ENCODE measurements at regions not wholly inside any gene's neighbourhood (a gene's known extent, or its start where the extent isn't known, plus 50 kb on each side); places are given as distances from the start of the nearest gene placed in this dataset.

DNA sequence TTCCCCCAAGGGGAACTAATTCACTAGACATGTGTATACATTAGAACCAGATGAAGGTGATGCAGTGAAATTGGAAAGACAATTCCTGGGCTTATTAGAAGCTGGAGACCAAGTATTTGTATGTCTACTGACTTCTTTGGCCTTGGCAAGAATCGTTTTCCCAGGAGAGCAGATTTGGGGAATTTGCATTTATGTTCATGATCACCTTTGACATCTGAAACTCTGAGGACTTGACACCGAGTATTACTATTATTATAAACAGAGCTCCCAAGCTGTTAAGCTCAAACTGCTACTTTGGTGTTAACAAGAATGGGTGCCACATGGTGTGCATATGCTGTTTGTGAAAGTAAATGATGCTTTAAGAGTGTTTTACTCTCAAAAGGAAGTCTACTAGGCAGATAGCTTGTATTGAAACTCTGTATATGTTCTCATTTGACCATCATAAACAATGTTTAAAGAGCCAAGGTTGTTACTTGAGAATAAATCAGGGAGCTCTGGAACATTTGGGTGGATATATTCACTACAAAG is 519.8 kb upstream of the GOLIM4 start:
- FAIRE-seq (no peak), DNase-seq (ENCODE audit: low spot score) (no peak), ATAC-seq (no peak)
- Histone ChIP-seq H3K4me3 (replicated peaks in 1 of 3; ENCODE audit: insufficient read depth in 1 of 3, low read depth in 2 of 3, low read length in 3 of 3) (no peak overlapping the region), H3K9ac (ENCODE audit: insufficient read depth, low read depth, low read length) (no peak overlapping the region), H3K36me3 (replicated peaks in 1 of 2; ENCODE audit: control insufficient read depth in 1 of 2, insufficient read depth in 2 of 2, low read length in 2 of 2) (no peaks in the 10 kb centered on the region), H4K20me1 (ENCODE audit: insufficient read depth, low read length) (no peaks in the 10 kb centered on the region), H3K79me2 (ENCODE audit: insufficient read depth, low read length) (no peaks in the 10 kb centered on the region), H3K4me1 (ENCODE audit: insufficient read depth, low read length) (no peaks in the 10 kb centered on the region), H3K27me3 (ENCODE audit: control insufficient read depth in 1 of 2, insufficient read depth in 2 of 2, low read length in 2 of 2) (no peaks in the 10 kb centered on the region), H3K4me2 (ENCODE audit: low read depth, low read length) (no peak overlapping the region), H2AFZ (ENCODE audit: low read length) (no peak overlapping the region), H3K9me3 (ENCODE audit: low read length) (no peaks in the 10 kb centered on the region), H3K27ac (ENCODE audit: extremely low read length, insufficient read depth, low read length) (no peak overlapping the region)
- ChIA-PET POLR2A (no interaction called here), CTCF (ENCODE audit: low intra/inter-chr PET ratio, low total read pairs) (no interaction called here)
- in situ Hi-C loops (cut with HindIII; ENCODE audit: extremely low pct_ligation_motif_present, low pct_unique_long_range_greater_than_20kb) (loop anchor here (5.0 to 10.0 kb wide), 2 partner anchors 103 to 401 kb away; no protein-coding TSS in a partner anchor), intact Hi-C loops (cut with micrococcal nuclease; ENCODE audit: unreplicated experiment) (no loop called here)
- BruUV-seq (replicated peaks): no TSS peak
- 0% methylated on average over 2 of the region's 2 CpGs for WGBS (ENCODE audit: low lambda C conversion rate)
- TF ChIP-seq, protein P1, sequence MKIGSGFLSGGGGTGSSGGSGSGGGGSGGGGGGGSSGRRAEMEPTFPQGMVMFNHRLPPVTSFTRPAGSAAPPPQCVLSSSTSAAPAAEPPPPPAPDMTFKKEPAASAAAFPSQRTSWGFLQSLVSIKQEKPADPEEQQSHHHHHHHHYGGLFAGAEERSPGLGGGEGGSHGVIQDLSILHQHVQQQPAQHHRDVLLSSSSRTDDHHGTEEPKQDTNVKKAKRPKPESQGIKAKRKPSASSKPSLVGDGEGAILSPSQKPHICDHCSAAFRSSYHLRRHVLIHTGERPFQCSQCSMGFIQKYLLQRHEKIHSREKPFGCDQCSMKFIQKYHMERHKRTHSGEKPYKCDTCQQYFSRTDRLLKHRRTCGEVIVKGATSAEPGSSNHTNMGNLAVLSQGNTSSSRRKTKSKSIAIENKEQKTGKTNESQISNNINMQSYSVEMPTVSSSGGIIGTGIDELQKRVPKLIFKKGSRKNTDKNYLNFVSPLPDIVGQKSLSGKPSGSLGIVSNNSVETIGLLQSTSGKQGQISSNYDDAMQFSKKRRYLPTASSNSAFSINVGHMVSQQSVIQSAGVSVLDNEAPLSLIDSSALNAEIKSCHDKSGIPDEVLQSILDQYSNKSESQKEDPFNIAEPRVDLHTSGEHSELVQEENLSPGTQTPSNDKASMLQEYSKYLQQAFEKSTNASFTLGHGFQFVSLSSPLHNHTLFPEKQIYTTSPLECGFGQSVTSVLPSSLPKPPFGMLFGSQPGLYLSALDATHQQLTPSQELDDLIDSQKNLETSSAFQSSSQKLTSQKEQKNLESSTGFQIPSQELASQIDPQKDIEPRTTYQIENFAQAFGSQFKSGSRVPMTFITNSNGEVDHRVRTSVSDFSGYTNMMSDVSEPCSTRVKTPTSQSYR (CRISPR knock-in tag; IDR thresholded peaks at IDR 0.05; ENCODE audit: borderline replicate concordance): no peak
- TF ChIP-seq, protein P2, sequence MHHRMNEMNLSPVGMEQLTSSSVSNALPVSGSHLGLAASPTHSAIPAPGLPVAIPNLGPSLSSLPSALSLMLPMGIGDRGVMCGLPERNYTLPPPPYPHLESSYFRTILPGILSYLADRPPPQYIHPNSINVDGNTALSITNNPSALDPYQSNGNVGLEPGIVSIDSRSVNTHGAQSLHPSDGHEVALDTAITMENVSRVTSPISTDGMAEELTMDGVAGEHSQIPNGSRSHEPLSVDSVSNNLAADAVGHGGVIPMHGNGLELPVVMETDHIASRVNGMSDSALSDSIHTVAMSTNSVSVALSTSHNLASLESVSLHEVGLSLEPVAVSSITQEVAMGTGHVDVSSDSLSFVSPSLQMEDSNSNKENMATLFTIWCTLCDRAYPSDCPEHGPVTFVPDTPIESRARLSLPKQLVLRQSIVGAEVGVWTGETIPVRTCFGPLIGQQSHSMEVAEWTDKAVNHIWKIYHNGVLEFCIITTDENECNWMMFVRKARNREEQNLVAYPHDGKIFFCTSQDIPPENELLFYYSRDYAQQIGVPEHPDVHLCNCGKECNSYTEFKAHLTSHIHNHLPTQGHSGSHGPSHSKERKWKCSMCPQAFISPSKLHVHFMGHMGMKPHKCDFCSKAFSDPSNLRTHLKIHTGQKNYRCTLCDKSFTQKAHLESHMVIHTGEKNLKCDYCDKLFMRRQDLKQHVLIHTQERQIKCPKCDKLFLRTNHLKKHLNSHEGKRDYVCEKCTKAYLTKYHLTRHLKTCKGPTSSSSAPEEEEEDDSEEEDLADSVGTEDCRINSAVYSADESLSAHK (CRISPR knock-in tag; IDR thresholded peaks at IDR 0.05; ENCODE audit: borderline replicate concordance): no peak
- TF ChIP-seq PITX1 (CRISPR knock-in tag; IDR thresholded peaks at IDR 0.05): no peak
- TF ChIP-seq ZNF564 (CRISPR knock-in tag; IDR thresholded peaks at IDR 0.05): no peak
- no peak for TF ChIP-seq ZNF350 (CRISPR knock-in tag; IDR thresholded peaks at IDR 0.05; ENCODE audit: borderline replicate concordance, low read depth)
- TF ChIP-seq, protein P3, sequence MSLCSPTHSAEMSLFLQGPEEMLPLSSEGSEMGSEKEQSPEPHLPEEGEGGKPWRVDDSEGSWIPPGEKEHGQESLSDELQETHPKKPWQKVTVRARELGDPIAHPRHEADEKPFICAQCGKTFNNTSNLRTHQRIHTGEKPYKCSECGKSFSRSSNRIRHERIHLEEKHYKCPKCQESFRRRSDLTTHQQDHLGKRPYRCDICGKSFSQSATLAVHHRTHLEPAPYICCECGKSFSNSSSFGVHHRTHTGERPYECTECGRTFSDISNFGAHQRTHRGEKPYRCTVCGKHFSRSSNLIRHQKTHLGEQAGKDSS (CRISPR knock-in tag; IDR thresholded peaks at IDR 0.05; ENCODE audit: borderline replicate concordance, low read depth): no peak
- TF ChIP-seq ZNF12 (CRISPR knock-in tag; IDR thresholded peaks at IDR 0.05): no peak
- TF ChIP-seq, protein P4, sequence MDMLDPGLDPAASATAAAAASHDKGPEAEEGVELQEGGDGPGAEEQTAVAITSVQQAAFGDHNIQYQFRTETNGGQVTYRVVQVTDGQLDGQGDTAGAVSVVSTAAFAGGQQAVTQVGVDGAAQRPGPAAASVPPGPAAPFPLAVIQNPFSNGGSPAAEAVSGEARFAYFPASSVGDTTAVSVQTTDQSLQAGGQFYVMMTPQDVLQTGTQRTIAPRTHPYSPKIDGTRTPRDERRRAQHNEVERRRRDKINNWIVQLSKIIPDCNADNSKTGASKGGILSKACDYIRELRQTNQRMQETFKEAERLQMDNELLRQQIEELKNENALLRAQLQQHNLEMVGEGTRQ (IDR thresholded peaks at IDR 0.05; ENCODE audit: low read depth, low read length): no peak
- TF ChIP-seq, protein P4 (CRISPR knock-in tag; IDR thresholded peaks at IDR 0.05; ENCODE audit: borderline replicate concordance): no peak
- no peak for TF ChIP-seq MIER2 (CRISPR knock-in tag; IDR thresholded peaks at IDR 0.05)
- no peak for TF ChIP-seq HOXD1 (CRISPR knock-in tag; IDR thresholded peaks at IDR 0.05)
- TF ChIP-seq ATAD3A (CRISPR knock-in tag; IDR thresholded peaks at IDR 0.05): no peak
- TF ChIP-seq ZNF354B (CRISPR knock-in tag; IDR thresholded peaks at IDR 0.05): no peak
- no peak for TF ChIP-seq ZC3H13 (CRISPR knock-in tag; IDR thresholded peaks at IDR 0.05)
- no peak for TF ChIP-seq ZFAT (CRISPR knock-in tag; conservative IDR thresholded peaks at IDR 0.05)
- TF ChIP-seq ZNF746 (CRISPR knock-in tag; IDR thresholded peaks at IDR 0.05): no peak
